HEK293T (cell line): ENCODE measurements at regions not wholly inside any gene's neighbourhood (a gene's known extent, or its start where the extent isn't known, plus 50 kb on each side); places are given as distances from the start of the nearest gene placed in this dataset.

Experiments used
- FOXK2 ChIP-seq: fragments of 450-650 bp; IDR thresholded peaks from 2 replicates; pipeline ENCODE4 v1.6.1; 2016; ENCODE audit warnings: mild to moderate bottlenecking
- LEF1 ChIP-seq: fragments of 450-650 bp; IDR thresholded peaks from 2 replicates; pipeline ENCODE4 v1.6.1; 2017; ENCODE audit warnings: mild to moderate bottlenecking, borderline replicate concordance
- PKNOX1 ChIP-seq: fragments of 450-650 bp; IDR thresholded peaks from 2 replicates; pipeline ENCODE4 v1.6.1; 2016
- SP1 ChIP-seq: fragments of 450-650 bp; IDR thresholded peaks from 2 replicates; pipeline ENCODE4 v1.6.1; 2017
- SUZ12 ChIP-seq: fragments of 450-650 bp; IDR thresholded peaks from 2 replicates; pipeline ENCODE4 v1.6.1; 2016; ENCODE audit warnings: mild to moderate bottlenecking

- no peak for TF ChIP-seq LEF1
- TF ChIP-seq FOXK2 = no peak
- TF ChIP-seq PKNOX1 = no peak
- no peak for TF ChIP-seq SUZ12
- TF ChIP-seq SP1 = no peak
Observed at GRCh38 chr12:14247166-14247565, 118.3 kb upstream of the ATF7IP start.
